ENCODE measurements at regions not wholly inside any gene's neighbourhood (a gene's known extent, or its start where the extent isn't known, plus 50 kb on each side); places are given as distances from the start of the nearest gene placed in this dataset.
"Not testable (repeated sequence)": the region's sequence is repeated elsewhere in the genome, so short reads cannot be mapped to it uniquely, and the experiment has no call there.

GRCh38 chr9:82490019-82490499, 501.5 kb downstream of the SPATA31D1 start:
- intact Hi-C loops (cut with micrococcal nuclease), result no loop called here

GRCh38 chr9:82490821-82491220, 502.2 kb downstream of the SPATA31D1 start:
- intact Hi-C loops (cut with micrococcal nuclease), result not testable (repeated sequence)

GRCh38 chr9:82491604-82492003, 503.0 kb downstream of the SPATA31D1 start:
- intact Hi-C loops (cut with micrococcal nuclease), result no loop called here

- intact Hi-C loops (cut with micrococcal nuclease), result no loop called here
Measured at GRCh38 chr9:82492274-82492673, 503.7 kb downstream of the SPATA31D1 start.

- intact Hi-C loops (cut with micrococcal nuclease), result no loop called here
Measured at GRCh38 chr9:82495884-82496777, 507.6 kb downstream of the SPATA31D1 start.

GRCh38 chr9:82498541-82499317, 510.2 kb downstream of the SPATA31D1 start:
- intact Hi-C loops (cut with micrococcal nuclease), result no loop called here

GRCh38 chr9:82499337-82499736, 510.8 kb downstream of the SPATA31D1 start:
- intact Hi-C loops (cut with micrococcal nuclease), result no loop called here

GRCh38 chr9:82504620-82505019, 516.0 kb downstream of the SPATA31D1 start:
- intact Hi-C loops (cut with micrococcal nuclease), result no loop called here

GRCh38 chr9:82511626-82512025, 523.1 kb downstream of the SPATA31D1 start:
- intact Hi-C loops (cut with micrococcal nuclease), result no loop called here

- intact Hi-C loops (cut with micrococcal nuclease), result no loop called here
Measured at GRCh38 chr9:82512728-82513127, 524.2 kb downstream of the SPATA31D1 start.

- intact Hi-C loops (cut with micrococcal nuclease), result no loop called here
Measured at GRCh38 chr9:82513242-82513751, 524.7 kb downstream of the SPATA31D1 start.

GRCh38 chr9:82513976-82514735, 525.6 kb downstream of the SPATA31D1 start:
- intact Hi-C loops (cut with micrococcal nuclease), result no loop called here

GRCh38 chr9:82518868-82519267, 530.3 kb downstream of the SPATA31D1 start:
- intact Hi-C loops (cut with micrococcal nuclease), result no loop called here

GRCh38 chr9:82519332-82519731, 530.8 kb downstream of the SPATA31D1 start:
- intact Hi-C loops (cut with micrococcal nuclease), result no loop called here

GRCh38 chr9:82524407-82524806, 535.8 kb downstream of the SPATA31D1 start:
- intact Hi-C loops (cut with micrococcal nuclease), result no loop called here

GRCh38 chr9:82526577-82526976, 536.4 kb downstream of the RASEF start:
- intact Hi-C loops (cut with micrococcal nuclease), result no loop called here

- intact Hi-C loops (cut with micrococcal nuclease), result no loop called here
Measured at GRCh38 chr9:82531795-82532194, 531.1 kb downstream of the RASEF start.

- intact Hi-C loops (cut with micrococcal nuclease), result no loop called here
Measured at GRCh38 chr9:82532504-82533180, 530.3 kb downstream of the RASEF start.

GRCh38 chr9:82535432-82535998, 527.4 kb downstream of the RASEF start:
- intact Hi-C loops (cut with micrococcal nuclease), result no loop called here

- intact Hi-C loops (cut with micrococcal nuclease), result no loop called here
Measured at GRCh38 chr9:82538634-82539033, 524.3 kb downstream of the RASEF start.
